Left cardiac atrium (tissue), 4 donors: ENCODE measurements at regions not wholly inside any gene's neighbourhood (a gene's known extent, or its start where the extent isn't known, plus 50 kb on each side); places are given as distances from the start of the nearest gene placed in this dataset.
A peak's percentile ranks its signal among the peaks of the same experiment; 100 is the strongest.

Experiments
- ATAC-seq, 2 donors: fragments of 200-7000 bp; cut with Tn5 transposase; one replicate each; pipeline ENCODE4 v1.9.1; 2020; ENCODE audit warnings: mild to moderate bottlenecking in 2 of 2, moderate library complexity in 2 of 2
- DNase-seq: peaks from one replicate; pipeline ENCODE4 v3.0.0-alpha.2; 2020
- intact Hi-C, 2 donors: fragments of 100-400 bp; cut with DNase I; formaldehyde crosslinking; loops; one replicate each; pipeline versions ENCODE4 v1.14.1 to v1.15.1; 2022 to 2023
- donor health status: DM: no; HTN: yes; CAD: no.
- donor health status: DM: no; HTN: yes; CAD: no; lungs with severe emphysema.
- donor health status: DM: yes; HTN: yes; CAD: no.
- donor health status: Dilated cardiomyopathy.

DNA sequence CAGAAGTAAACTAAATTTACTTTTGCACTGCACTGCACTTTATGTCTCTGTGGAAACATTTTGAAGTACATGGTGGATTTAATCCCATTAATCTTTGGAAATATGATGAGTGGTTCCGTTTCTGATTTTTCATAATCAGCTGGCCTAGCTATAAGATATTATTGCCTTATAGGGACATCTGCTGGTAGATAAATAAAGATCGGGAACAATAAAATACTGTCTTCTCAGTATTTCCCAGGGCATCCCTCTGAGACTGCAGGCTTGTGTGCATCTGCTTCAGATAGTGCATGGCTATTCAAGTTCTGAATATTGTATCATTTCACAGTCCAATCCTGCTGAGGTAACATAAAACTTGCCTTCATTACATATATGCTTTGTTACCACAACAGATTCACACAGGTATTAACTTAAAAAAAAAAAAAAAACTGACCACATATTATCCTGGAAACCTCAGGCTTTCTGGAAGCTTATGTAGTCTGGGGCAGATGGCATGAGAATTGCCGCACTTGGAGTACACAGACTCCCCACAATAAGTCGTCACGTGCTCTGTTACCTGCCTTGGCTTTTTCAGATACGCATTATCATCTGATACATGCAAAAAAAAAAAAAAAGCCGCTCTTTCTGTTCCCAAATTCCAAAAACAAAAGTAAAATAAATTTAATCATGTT lies 330.8 kb upstream of the AGTR1 start:
- DNase-seq (no peak), ATAC-seq (no peak)
- intact Hi-C loops: no loop called here

GRCh38 chr3:148367756-148368155 lies 329.9 kb upstream of the AGTR1 start:
- ATAC-seq (no peak), DNase-seq (no peak)
- intact Hi-C loops: no loop called here

- intact Hi-C loops: no loop called here
- DNase-seq (no peak), ATAC-seq (no peak)
Observed at GRCh38 chr3:148369381-148369780, 328.3 kb upstream of the AGTR1 start.

DNA sequence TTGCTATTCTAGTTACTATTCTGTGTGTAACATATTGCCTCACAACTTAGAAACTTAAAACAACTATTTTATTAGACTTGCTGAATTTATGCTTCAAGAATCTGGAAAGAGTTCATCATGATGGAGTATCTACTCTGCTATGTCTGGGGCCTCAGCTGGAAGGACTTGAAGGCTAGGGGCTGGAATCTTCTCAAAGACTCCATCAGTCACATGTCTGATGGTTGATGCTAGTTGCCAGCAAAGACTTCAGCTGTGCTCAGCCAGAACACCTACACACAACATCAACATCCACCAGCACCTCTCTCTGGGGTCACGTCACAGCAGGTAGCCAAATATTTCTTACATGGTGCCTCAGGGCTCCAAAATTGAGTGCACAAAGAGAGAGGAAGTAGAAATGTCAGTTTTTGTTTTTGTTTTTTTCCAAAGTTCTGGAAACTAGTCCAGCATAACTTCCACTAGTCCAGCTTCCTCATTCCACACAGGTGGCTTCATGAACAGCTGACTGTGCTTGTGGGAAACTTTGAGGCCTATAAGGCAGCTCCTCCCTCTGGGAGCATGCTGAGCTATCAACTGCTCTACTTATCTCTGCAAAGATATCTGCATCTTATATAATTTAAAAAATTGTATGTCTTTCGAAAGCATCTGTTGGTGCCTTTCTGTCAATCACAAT lies 325.4 kb upstream of the AGTR1 start:
- ATAC-seq (no peak), DNase-seq (no peak)
- intact Hi-C loops: no loop called here

DNA sequence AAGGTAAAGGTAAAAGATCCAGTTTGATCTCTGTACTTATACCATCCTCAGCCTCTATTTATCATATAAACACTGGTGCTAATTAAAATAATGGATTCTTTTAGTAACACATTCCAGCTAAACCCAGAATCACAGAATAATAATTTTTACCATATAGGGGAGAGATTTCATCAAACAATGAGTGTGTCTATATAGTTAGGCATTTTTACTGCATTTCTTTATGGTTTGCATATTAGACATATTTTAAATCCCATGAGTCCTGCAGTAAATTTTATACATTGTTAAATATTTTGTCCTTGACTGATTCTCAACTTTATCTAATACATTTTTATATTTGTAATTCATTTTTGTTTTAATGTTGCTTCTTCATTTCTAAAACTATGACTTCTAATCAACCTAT lies 323.7 kb upstream of the AGTR1 start:
- intact Hi-C loops: no loop called here
- no peak for ATAC-seq
- no peak for DNase-seq

GRCh38 chr3:148379763-148380382 lies 317.8 kb upstream of the AGTR1 start:
- intact Hi-C loops: loop anchor here (2.0 to 5.0 kb wide), 4 partner anchors 337 to 569 kb away; no protein-coding TSS in a partner anchor
- ATAC-seq (peak; percentile 74 to 86), DNase-seq (no peak)

GRCh38 chr3:148381051-148381450 lies 316.7 kb upstream of the AGTR1 start:
- intact Hi-C loops: loop anchor here (2.0 to 5.0 kb wide), 2 partner anchors 561 to 562 kb away; no protein-coding TSS in a partner anchor
- DNase-seq: no peak
- no peak for ATAC-seq

DNA sequence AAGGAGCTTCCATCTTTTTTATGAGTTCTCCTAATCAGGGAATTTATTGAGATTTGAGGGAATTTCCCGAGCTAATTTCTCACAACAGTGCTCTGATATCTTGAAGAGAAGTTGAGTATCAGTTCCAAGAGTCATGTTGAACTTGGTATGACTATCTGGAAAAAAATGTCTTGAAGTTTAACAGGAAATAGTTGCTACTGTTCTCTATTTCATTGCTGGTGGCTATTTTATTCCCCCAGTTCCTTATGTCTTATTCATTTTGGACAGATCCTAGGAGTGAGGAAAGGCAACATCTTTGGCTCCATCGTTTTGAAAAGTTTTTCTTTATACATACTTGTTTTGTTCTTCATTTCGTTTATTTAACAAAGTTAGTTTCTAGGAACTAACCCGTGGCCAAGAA lies 307.8 kb upstream of the AGTR1 start:
- intact Hi-C loops: no loop called here
- DNase-seq: no peak
- no peak for ATAC-seq

GRCh38 chr3:148395821-148396220 lies 301.9 kb upstream of the AGTR1 start:
- no peak for DNase-seq
- no peak for ATAC-seq

GRCh38 chr3:148400754-148401153 lies 296.9 kb upstream of the AGTR1 start:
- intact Hi-C loops: no loop called here
- DNase-seq (no peak), ATAC-seq (no peak)

More at GRCh38 chr3:148395821-148396220, 301.9 kb upstream of the AGTR1 start:
- intact Hi-C loops: no loop called here

- DNase-seq (no peak), ATAC-seq (no peak)
- intact Hi-C loops: no loop called here
Observed at GRCh38 chr3:148408667-148409066, 289.0 kb upstream of the AGTR1 start.

- intact Hi-C loops: no loop called here
Observed at GRCh38 chr3:148420242-148420641, 277.5 kb upstream of the AGTR1 start.

GRCh38 chr3:148428862-148429605 lies 268.7 kb upstream of the AGTR1 start:
- DNase-seq: no peak
- no peak for ATAC-seq
- intact Hi-C loops: no loop called here

More at GRCh38 chr3:148420242-148420641, 277.5 kb upstream of the AGTR1 start:
- no peak for DNase-seq
- ATAC-seq: no peak

DNA sequence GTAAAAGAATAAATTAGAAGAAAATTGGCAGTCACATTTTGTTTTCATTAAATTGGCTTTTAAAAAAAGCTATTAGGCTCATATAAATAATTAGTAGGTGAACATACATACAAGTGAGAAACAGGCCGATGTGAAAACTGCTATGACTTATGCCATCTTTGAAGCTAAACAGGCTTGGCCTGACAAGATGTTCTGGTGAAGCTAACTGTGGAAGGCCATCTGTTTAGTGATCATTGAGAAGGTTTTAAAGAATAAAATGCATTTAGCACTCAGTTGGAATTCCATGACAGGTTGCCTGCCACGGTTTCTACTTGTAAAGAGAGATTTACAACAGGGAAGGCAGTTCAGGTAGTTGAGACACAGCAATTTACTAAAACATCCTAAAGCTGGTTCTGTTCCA lies 264.0 kb upstream of the AGTR1 start:
- intact Hi-C loops: no loop called here
- ATAC-seq (no peak), DNase-seq (no peak)

GRCh38 chr3:148435534-148435933 lies 262.2 kb upstream of the AGTR1 start:
- ATAC-seq: no peak
- intact Hi-C loops: no loop called here
- DNase-seq: no peak

DNA sequence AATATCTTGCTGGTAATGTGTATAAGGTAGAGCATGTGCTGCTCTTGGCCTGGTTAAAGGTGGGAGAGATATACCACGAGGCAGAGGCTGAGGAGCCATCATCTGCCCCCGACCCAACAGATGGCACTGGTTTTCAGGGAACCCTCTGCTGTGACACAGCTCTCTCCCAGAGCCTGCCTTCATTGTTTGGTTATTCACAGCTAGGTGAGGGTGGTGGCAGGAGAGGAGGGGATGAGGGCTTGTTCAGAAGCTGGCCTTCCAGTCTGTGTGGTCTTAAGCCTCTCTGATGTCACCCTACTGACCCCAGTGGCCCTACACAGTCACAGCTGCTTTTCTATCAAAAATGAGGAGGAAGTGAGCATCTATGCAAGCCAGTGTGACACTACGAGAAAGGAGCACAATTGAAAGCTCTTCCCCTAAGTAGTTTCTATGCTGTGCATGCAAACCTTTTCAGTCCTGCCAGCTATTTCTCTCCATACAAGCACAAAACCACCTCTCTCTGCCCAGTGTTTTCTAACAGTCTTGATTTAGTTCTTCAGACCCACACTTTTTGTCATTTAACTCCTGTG lies 258.4 kb upstream of the AGTR1 start:
- DNase-seq: no peak
- intact Hi-C loops: no loop called here
- no peak for ATAC-seq

DNA sequence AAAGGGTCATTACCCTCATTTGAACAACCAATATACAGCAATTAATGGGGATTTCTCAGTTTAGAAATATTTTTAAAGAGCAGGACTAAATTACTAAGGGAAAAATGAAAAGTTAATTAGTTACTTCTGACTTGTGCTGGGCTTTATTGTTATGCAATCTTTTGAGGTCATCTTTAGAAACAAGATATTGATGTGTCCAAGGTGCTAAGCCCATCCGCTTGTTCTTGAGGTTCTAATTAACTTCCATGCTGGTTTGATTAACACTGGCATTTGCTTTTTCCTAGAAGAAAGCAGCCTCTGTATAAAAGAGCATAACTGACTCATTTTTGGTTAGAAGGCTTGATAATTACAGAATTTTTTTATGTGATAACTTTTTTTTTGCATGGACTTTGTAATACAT lies 256.5 kb upstream of the AGTR1 start:
- DNase-seq: no peak
- intact Hi-C loops: no loop called here
- no peak for ATAC-seq

DNA sequence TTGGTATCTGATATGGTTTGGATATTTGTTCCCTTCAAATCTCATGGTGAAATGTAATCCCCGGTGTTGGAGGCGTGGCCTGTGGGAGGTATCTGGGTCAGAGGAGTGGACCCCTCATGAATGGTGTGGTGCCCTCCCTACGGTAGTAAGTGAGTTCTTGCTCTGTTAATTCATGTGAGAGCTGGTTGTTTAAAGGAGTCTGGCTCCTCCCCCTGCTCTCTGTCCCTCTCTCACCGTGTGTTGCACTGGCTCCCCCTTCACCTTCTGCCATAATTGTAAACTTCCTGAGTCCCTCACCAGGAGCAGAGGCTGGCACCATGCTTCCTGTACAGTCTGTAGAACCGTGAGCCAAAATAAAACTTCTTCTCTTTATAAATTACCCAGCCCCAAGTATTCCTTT lies 246.9 kb upstream of the AGTR1 start:
- DNase-seq (no peak), ATAC-seq (no peak)
- intact Hi-C loops: no loop called here

- intact Hi-C loops: no loop called here
- ATAC-seq (no peak), DNase-seq (no peak)
Observed at GRCh38 chr3:148451969-148452368, 245.7 kb upstream of the AGTR1 start.

GRCh38 chr3:148453781-148454191 lies 243.9 kb upstream of the AGTR1 start:
- DNase-seq (no peak), ATAC-seq (no peak)
- intact Hi-C loops: no loop called here
